ENCODE measurements at regions not wholly inside any gene's neighbourhood (a gene's known extent, or its start where the extent isn't known, plus 50 kb on each side); places are given as distances from the start of the nearest gene placed in this dataset.

DNA sequence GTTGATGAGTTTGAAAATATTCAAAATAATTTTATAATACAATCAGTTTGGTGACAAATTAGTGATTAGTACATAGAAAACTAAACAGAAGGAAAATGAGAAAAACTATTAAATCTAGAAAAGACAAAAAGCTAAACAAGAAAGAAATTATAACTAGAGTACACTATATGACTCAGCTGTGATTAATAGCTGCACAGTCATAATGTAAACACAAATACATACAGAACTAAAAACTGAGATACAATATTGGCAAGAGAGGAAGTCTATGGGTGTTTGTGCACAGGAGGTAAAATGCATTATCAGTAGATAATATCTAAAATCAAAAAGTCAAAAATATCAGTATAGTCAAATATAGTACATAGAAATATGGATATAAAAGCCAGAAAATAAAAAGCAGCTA, 80.7 kb upstream of the PCSK6 start:
- H3K4me3 ChIP-seq (ENCODE audit: low read depth, low read length), result no peak overlapping the region
- DNase-seq (ENCODE audit: low read depth), result no peak
- TF ChIP-seq, protein P1, sequence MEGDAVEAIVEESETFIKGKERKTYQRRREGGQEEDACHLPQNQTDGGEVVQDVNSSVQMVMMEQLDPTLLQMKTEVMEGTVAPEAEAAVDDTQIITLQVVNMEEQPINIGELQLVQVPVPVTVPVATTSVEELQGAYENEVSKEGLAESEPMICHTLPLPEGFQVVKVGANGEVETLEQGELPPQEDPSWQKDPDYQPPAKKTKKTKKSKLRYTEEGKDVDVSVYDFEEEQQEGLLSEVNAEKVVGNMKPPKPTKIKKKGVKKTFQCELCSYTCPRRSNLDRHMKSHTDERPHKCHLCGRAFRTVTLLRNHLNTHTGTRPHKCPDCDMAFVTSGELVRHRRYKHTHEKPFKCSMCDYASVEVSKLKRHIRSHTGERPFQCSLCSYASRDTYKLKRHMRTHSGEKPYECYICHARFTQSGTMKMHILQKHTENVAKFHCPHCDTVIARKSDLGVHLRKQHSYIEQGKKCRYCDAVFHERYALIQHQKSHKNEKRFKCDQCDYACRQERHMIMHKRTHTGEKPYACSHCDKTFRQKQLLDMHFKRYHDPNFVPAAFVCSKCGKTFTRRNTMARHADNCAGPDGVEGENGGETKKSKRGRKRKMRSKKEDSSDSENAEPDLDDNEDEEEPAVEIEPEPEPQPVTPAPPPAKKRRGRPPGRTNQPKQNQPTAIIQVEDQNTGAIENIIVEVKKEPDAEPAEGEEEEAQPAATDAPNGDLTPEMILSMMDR (IDR thresholded peaks at IDR 0.05; ENCODE audit: insufficient read depth, low read depth, low read length, missing control alignments), result no peak

DNA sequence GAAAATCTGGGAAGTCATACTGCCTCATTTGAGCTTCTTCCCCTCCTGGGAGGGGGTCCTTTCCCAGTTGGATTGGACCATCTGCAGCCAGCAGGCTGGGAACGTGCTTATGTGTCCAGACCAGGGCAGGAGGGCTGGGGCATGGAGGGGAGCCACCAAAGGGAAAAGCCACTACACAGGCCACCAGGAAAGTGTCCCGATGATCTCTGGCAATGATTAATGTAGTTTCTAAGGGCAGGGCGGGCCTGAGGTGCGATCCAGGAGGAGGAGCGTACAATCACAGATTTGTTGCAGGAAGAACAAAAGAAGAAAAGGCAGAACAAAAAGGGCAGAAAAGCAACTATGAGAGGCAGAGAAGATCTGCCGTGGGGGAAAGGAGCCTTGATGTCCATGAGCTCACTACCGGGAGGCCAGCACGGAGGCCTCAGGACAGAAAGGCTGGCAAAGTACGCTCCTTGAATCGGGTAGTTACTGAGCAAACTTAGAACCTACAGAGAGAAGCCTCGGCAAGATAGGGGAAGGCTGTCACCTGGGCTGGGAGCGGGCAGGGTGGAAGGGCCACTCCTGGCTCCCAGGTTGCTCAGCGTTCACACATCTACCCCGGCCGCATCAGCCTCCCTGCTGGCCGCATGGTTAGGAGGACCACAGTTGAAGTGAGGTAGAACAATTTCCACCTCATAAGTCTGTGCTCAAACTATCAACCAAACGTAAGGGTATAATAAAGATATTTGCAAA, 79.5 kb upstream of the PCSK6 start:
- TF ChIP-seq, protein P1 (IDR thresholded peaks at IDR 0.05; ENCODE audit: insufficient read depth, low read depth, low read length, missing control alignments), result no peak
- no peak for DNase-seq (ENCODE audit: low read depth)
- H3K4me3 ChIP-seq (ENCODE audit: low read depth, low read length), result no peak overlapping the region

DNA sequence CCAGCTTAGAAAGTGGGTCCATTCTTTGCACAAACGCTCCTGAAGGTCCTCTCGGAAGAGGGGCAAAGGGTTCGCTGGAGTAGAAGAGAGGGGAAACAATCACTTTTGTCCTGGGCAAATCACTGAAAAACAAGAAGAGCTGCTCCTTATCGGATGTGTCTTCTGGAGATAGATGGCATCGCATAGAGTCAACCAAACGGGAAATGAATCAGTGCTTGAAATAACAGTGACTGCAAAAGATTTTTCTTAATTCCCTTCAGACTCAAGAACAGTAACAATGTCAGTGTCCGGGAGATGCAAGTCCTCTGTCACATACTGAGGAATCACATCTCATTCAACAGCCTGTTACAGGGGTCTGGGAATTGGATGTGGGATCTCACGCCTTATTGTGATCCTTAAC, 78.8 kb upstream of the PCSK6 start:
- TF ChIP-seq, protein P1 (IDR thresholded peaks at IDR 0.05; ENCODE audit: insufficient read depth, low read depth, low read length, missing control alignments), result no peak
- DNase-seq (ENCODE audit: low read depth), result no peak
- no peak overlapping the region for H3K4me3 ChIP-seq (ENCODE audit: low read depth, low read length)

DNA sequence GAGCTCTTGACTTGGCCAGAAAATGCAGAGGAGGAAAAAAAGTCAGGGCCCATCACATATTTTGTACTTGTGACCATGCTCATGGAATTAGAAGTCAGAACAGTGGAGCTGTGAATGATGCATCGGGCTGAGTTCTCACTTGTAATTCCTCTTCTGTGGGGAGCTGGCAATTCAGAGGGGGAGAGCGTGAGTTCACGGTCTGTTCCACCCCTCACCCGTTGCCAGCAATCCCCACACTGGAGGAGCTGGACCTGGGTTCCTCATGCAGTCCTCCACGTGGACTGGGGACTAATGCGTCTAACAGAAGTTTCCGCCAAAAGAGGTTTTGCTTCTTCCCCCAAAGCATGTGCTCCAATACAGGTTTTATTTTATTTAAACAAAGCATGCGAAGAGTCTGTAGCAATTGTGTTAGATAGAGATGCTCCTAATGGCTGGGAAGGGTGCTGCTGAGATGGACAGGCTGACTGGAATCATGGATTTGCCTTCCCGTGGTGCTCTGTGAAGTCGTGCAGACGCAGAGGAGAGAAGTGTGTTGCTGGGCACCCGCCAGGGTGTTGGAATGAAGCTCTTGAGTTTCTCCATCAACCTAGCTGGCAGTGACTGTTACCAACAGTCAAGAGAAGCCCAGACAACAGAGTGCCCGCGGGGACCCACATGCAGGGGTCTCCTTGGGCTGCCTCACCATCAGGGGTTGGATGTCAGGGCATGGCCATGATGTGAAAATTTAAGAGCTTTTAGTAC, 77.4 kb upstream of the PCSK6 start:
- no peak for DNase-seq (ENCODE audit: low read depth)
- TF ChIP-seq, protein P1 (IDR thresholded peaks at IDR 0.05; ENCODE audit: insufficient read depth, low read depth, low read length, missing control alignments), result no peak
- no peak overlapping the region for H3K4me3 ChIP-seq (ENCODE audit: low read depth, low read length)

DNA sequence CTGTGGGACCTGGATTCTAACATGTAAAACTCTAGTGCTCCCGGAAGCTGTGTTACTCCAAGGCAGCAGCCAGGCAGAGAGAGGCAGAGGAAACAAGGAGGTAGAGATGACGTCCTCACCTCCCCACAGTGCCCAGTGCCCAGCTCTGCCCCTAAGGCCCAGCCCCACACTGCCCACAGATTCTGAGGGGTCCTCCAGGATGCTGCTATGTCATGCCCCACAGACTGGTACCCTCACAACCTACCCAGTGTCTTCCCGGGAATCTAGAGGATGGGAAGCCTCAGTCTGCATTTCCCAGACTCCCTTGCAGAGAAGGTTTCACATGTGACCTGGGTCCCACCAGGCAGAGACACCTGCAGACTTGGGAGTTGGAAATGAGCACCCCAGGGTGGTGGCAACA, 75.9 kb upstream of the PCSK6 start:
- no peak for DNase-seq (ENCODE audit: low read depth)
- TF ChIP-seq, protein P1 (IDR thresholded peaks at IDR 0.05; ENCODE audit: insufficient read depth, low read depth, low read length, missing control alignments), result no peak

DNA sequence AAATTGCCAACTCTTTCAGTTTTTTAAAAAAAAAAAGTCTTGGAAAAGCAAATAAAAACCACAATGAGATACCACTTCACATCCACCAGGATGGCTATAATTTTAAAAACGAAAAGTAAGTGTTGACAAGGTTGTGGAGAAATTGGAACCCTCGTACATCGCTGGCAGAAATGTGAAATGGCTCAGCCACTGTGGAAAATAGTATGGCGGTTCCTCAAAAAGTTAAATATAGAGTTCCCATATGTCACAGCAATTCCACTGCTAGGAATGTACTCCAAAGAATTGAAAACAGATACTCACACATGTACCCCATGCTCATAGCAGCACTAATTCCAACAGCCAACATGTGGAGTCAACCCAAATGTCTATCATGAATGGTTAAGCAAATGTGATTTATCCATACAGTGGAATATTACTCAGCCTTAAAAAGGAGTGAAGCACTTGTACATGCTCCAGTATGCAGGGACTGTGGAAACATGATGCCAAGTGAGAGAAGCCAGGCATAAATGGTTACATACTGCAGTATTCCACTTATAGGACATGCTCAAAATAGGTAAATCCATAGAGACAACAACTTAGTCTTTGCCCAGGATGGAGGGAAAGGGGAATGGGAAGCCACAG, 73.8 kb upstream of the PCSK6 start:
- TF ChIP-seq, protein P1 (IDR thresholded peaks at IDR 0.05; ENCODE audit: insufficient read depth, low read depth, low read length, missing control alignments), result no peak
- H3K4me3 ChIP-seq (ENCODE audit: low read depth, low read length), result no peak overlapping the region
- no peak for DNase-seq (ENCODE audit: low read depth)

More for the DNA sequence above, 75.9 kb upstream of the PCSK6 start:
- no peak overlapping the region for H3K4me3 ChIP-seq (ENCODE audit: low read depth, low read length)

Measured in GM12865 (cell line).